HG02885 (cell line): ENCODE measurements at regions not wholly inside any gene's neighbourhood (a gene's known extent, or its start where the extent isn't known, plus 50 kb on each side); places are given as distances from the start of the nearest gene placed in this dataset.

Experiments used
- ATAC-seq: cut with Tn5 transposase; IDR thresholded peaks from one replicate; pipeline ENCODE4 v1.9.1; 2021; ENCODE audit warnings: mild to moderate bottlenecking; ENCODE audit not compliant: unreplicated experiment, poor library complexity

DNA sequence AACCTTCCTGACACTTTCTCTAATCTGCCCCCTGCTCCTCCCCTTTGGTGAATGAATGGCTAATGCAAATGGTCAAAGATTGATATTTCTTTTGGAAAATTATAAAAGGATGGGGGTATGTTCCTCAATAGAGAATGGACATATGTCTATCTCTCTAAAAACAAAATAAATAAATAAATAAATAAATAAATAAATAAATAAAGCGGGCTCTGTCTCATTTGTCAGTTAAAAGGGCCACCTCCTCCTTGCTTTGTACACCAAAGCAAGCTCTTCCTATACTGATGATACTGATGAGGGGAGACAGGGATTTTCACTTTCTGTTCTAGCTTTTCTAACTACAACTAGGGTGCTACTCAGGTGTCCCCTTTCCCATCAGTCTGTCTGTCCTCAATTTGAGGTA lies 135.5 kb upstream of the SPACA1 start:
- ATAC-seq: no peak

DNA sequence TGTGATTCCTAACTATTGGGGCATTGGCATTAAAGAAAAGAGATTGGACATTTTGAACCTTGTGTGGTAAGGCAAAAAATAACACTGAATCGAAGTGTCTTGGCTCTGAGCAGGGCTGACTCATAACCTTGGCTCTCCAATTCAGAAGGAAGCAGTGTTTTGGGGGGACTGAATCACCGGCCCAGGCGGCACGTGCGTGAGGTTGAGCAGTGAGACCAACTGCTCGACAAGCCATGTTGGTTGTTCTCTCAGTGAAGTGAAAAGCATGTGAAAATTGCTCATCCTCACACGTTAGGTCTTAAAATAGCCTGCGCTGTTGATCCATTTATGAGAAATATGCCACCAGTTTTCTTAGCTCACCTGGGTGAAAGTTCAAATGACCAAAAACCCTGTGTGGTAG lies 137.8 kb upstream of the SPACA1 start:
- ATAC-seq: no peak

DNA sequence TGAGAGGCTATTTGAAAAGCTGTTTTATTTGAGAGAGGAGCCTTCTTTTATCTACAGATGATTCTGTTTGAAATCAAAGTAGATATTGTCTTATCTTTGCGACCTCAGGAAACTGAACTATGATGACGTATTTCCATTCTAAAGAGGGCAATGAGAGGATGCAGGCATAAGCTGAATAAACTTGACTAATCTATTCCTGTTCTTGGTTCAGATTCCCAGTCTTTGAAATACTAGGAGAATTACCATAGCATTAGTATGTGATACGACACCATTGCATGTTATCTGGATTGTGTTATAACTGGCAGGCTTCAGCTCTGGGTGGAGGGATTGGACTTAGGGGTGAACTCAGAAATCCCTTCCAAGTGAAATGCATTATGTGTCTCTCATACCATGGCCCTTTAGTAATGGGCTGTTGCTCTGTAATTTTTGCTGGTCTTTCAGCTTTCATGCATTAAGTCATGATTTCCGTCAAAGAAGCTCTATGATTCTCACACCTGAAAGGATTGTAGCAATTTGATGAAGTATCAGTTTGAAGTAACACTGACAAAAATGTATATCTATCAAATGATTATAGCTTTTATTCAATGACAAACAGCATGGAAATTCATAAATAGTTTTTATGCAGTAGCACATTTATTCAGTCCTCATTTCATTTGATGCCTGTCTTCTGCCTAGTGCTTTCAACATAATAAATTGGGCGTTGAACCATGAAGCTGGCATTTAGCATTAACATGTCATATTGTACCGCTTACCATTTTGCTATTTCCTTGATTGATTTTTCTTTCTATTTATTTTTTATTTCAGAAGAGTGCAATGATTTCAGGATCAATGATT lies 138.4 kb upstream of the SPACA1 start:
- ATAC-seq: no peak

DNA sequence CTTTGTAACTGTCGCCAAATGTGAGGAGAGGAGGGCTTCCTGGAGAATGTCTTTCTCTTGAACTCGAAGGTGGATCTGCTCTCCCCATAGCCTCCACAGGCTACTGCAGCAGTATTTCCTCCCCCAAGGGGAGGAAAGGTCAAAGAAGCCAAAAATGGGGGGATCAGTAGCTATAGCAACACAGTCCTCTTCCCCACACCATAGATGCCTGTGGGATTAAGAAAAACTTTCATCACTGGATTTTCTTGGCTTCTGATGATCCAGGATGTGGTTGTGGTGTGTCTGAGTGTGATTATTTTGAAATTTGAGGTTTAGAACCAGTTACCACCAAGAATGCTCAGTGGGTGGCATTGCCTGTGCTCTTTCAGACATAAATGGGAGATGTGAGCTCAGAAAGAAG lies 140.1 kb upstream of the SPACA1 start:
- ATAC-seq: peak; percentile 48

DNA sequence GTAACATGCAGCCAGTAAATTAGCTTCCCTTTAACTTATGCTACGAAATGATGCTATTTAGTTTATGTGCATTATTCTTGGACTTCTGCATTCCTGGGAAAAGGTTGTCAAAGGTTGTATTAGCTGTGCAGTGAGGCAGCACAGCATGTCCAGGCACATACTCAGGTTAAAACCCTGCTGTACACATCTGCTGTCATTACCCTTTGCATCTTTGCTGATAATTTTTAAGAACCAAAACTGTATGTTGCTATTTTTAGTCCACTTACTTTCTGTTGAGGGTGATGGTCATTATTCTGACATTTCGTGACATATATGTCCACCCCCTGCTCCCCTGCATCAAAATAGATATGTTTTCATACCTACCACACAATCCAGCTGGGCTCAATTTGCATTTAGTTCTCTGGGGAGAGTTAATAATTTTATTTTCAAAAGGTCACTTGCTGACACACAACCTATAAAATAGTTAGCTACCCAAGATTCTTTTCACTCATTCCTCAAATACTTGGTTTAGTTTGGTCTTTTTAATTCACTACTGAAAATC lies 142.5 kb upstream of the SPACA1 start:
- peak; percentile 87 for ATAC-seq

DNA sequence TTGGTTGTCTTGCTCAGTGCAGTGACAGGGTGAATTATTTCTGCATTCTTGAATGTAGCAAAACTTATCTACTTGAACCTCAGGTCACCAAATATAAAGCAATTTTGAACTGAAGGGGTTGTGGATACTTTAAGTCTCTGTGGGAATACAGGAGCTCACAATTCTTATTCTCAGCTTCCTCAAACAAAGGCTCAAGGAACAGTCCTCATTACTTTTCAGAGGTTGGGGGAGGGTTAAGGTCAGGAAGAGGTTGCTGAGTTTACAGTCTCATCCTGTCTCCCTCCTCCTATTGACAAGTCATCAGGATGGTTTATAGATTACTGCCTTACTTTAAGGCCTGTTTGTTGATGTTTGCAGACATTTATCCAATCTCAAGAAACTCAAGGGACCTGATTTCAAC lies 143.6 kb upstream of the SPACA1 start:
- no peak for ATAC-seq

DNA sequence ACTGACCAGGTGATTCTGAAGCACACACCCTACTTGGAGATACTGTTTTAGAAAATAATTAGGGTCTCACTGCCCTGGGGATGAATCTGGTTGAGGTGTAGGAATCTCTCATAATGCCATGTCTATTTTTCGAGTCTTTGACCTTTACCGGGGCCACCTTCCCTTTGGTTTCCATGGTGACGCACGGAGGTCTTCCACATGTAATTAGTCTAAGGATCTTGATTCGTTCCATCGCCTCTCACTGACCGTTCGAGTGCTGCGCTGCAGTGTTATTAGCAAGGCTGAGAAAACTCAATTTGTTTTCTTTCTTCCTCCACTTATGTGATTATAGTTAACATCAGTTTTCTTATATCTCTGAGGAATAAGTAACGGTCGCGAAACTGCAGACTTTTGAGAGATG lies 144.3 kb upstream of the SPACA1 start:
- ATAC-seq: no peak

DNA sequence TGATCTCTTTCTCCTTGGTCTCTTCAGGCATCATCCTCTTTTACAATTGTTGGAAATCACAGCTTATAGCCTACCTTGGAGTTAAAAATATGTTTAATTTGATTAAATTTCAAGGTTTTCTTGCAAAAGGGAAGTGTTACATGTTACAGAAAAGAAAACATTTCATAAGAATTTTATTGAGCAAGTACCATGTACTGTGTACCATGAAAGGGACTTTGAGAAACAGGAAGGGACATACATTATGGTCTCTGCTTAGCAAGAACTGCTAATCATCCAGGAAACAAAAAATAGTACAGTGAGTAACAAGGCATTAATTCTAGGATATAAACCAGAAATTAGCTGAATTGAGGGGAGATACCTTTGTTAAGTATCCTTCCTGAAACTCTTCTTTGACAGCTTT lies 145.3 kb upstream of the SPACA1 start:
- no peak for ATAC-seq

DNA sequence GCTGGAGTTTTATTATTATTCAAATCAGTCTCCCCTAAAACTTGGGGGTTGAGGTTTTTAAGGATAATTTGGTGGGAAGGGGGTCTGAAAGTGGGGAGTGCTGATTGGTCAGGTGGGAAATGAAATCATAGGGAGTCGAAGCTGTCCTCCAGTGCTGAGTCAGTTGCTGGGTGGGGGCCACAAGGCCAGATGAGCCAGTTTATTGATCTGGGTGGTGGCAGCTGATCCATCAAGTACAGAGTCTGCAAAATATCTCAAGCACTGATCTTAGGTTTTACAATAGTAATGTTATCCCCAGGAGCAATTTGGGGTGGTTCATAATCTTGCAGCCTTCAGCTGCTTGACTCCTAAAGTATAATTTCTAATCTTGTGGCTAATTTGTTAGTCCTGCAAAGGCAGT lies 146.0 kb upstream of the SPACA1 start:
- no peak for ATAC-seq

DNA sequence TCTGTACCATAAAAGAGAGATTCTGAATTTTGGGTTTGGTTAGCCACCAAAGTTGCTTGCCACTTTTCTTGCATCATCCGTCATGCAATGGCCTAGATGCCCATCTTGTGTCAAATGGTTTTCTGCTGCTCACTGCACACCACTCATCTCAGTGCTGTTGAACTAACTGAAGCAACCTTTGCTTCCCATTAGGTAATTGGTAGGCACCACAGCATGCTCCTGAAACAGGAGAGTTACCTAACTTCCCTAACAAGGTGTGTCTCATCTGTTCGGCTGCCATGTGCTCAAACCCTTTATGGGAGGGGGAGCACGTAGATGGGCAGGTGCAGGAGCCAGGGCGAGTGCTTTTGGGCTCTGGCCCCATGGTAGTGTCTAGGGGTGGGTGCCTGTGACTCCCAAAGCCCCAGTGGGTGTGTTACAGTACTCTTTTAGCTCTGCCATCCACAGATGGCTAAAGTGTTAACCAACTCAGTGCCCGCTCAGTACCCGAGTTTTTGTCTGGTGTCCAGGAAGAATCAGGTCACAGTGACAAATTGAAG lies 147.4 kb upstream of the SPACA1 start:
- no peak for ATAC-seq

DNA sequence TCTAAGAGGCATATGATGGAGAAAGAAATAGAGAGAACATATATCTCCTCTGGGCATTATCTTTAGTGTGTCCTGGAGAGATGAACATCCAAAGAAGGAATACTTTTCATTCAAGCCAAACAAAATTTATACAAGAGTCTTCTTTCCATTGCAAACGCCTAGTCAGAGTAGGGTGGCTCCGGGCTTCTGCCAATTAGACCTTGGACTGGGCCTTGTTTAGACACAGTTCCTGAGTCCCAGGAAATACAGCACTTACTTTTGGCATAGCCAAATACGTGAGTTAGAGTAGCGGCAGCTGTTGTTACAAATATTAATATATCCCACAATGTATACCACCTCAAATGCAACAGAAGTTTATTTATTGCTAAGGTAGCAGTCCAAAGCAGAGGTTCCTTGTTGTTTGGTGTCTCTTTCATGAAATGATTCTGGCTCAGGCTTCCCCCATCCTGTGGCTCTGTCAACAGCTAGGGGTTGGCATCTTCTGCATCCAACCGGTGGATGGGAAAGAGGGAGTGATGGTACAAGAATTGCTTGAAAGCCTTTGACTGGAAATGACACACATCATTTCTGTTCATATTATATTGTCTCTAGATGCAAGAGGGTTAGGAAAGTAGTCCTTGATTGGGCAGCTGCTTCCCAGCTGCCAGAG lies 148.0 kb upstream of the SPACA1 start:
- ATAC-seq: no peak

DNA sequence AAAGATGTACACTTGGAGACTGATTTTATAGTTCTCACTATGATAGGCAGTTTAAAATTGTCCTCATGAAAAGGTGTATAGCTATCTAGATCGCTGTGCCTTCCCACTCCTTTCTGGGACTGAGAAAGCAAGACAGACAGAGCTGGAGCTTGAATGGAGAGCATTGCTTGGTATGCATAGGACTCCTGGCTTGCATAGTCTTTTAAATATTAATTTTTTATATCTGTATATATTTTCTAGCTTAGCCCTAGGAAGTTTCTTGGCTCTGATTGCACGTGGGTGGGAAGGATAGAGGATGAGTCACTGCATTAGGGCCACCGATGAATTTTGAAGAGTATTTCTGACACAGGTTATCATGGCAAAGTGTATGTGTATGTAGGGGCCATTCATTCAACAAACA lies 150.0 kb upstream of the SPACA1 start:
- no peak for ATAC-seq

DNA sequence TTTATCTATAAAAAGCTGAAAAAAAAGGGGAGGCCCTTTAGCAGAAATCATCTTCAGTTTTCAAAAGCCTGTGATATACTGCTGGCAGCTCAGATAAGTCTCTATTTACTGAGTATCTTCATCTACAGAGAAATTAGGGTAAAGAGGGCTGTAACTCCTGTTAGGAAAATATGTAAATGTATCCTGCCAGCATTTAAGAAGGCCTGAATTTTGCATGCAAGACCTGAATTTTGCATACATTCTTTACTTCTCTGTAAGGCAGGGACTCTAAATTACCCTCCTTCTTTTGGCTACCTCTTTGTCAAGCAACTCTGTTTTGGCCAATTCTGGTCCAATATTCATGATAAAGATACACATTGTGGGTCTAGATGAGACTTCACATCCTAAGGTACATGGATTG lies 150.6 kb upstream of the SPACA1 start:
- ATAC-seq: no peak

DNA sequence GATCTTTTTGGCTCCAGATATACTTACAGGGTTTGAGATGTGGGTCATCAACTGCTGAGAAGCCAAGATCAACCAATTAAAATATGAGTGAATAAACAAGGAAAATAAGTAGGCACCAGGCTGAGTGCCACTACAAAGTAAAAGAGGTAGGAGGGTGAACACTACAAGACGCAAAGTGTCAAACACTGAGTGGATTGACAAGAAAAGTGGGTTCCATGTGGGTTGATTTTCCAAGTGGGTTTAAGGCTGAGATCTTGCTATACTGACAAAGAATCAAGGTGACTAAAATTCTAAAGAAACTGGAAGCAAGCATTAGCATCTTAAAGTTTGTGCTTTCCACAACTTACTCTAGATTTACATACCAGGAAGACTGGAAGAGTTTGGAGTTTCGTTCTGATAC lies 160.4 kb upstream of the SPACA1 start:
- ATAC-seq: no peak

DNA sequence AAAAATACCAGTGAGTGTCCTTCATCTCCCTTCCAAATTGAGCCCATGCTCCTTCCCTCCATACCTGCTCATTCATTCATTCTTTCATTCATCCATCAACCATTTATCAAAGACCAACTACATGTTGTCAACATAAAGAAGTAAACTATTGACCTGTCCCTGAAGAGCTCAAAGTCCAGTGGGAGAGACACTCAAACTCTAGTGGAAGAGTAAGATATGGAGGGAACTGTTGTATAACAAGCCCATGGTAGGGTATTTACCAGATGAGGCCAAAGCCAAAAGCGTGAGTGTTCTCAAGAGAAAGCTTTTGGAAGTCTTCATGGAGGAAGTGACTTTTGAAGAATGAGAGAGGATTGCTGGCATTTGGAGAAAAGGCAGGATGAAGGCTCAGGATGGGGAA lies 163.4 kb upstream of the SPACA1 start:
- no peak for ATAC-seq

DNA sequence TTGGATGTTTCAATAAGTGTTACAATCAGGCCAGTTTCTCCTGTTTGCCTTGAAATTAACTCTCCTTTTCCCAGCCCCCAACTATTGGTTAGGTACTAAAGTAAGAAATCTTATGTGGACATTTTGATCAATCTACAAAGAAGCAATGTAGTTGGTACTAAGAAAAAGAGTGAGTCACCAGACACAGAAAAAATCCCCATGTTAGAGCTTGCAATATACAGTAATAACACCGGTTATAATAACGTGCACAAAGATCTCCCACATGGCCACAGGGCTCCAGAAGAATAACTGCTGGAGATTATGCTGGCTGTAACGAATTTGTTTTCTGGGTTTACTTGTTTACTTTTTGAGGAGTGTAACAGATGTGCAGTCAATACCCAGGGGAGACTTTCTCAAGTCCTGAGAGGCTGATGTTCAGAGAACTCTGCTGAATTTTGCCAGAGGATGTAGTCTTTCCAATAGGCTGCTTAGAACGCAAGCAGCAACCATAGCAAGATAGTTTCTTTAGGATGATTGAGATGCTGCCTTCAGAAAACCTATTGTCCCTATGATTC lies 166.2 kb upstream of the SPACA1 start:
- no peak for ATAC-seq

DNA sequence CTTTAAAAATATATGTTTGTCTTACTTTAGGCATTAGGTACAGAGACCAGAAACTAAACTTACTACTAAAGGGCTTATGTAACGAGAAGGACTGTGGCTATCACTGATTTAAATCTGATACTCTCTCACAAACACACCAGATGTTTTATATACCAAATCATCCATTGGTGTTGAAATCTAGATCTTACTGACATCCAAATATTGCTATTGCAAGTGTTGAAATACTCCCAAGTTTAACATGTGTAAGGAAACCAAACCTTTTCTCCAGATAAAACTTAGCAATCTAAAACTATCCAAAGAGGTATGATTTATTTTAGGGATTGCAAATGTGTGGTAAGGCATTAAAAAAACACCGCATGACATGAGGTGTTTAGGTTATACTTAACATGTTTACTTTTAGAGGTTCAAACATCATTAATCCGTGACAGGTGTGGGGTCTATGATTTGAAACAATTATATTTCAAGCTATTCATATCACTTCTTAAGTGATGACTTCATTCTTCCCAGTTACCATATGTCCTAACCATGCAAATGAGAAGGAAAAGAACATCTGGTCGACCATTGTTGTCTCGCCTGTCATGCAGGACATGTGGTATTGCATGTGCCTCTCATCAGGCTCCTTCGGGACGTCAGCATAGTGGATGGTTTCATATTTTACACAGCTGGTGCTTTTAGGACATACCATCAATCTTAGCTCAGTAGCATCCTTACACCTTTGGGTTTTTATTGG lies 168.3 kb upstream of the SPACA1 start:
- ATAC-seq: peak; percentile 82

DNA sequence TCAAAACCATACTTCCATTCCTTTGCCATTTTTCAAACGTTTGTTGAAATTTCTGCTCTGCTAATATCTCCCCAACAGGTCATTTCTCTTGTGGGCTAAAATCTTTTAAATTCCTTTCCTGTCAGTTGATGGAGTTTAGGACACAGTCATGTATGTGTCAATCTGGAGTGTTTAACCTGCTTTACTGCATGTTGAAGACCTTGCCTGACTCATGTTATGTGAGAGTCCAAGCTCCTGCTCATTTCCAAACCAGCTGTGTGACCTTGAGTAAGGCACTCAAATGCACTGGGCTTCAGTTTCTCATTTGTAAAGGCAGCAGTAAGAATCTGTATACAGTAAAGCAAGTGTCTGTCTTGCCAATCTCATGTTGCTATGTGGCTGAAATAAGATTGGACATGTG lies 171.9 kb upstream of the SPACA1 start:
- ATAC-seq: no peak

DNA sequence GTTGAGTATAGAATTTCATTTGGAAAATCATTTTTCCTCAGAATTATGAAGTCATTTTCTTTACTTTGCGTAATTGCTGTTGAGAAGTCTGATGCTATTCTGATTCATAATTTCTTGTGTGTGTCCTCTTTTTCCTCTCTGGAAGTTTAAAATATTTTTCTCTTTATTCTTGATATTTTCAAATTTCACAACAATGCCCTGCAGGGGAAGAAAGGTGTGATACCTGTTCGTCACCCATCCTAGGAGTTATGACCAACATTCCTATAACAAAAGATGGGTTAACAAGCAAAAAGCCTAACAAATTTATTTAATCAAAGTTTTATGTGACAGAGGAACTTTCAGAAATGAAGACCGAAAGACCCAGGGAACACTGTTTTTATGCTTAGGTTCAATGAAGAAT lies 171.5 kb upstream of the AKIRIN2 start:
- no peak for ATAC-seq

DNA sequence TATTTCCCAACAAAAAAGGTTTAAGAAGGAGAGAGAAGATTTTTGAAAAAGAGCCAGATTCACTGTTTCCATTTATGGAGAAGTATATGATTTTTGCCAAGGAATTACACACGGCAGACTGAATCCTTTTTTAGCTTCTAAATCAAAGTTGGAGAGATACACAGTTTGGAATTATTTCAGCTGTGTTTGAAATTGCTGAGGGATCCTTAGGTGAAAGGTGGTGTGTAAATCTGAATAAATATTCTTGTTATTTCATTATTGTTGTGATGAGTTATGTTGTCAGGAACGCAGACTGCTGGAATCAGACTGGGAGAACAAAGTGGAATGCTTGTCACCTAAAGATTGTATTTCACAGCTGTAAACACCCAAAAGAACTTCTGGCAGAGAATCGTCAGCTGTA lies 168.5 kb upstream of the AKIRIN2 start:
- no peak for ATAC-seq
